Upper lobe of right lung (tissue), 1 donor: ENCODE measurements at regions not wholly inside any gene's neighbourhood (a gene's known extent, or its start where the extent isn't known, plus 50 kb on each side); places are given as distances from the start of the nearest gene placed in this dataset.

Experiments
- ATAC-seq: fragments of 200-7000 bp; cut with Tn5 transposase; one replicate; pipeline ENCODE4 v1.9.1; 2020; ENCODE audit warnings: mild to moderate bottlenecking, moderate library complexity
- DNase-seq: peaks from one replicate; pipeline ENCODE4 v3.0.0-alpha.2; 2020
- H3K27ac ChIP-seq: fragments of 200-600 bp; one replicate; pipeline ENCODE4 v1.8.0; 2022
- H3K27me3 ChIP-seq: fragments of 200-600 bp; one replicate; pipeline ENCODE4 v1.8.0; 2022; ENCODE audit warnings: mild to moderate bottlenecking
- H3K36me3 ChIP-seq: fragments of 200-600 bp; one replicate; pipeline ENCODE4 v1.8.0; 2022
- H3K4me1 ChIP-seq: fragments of 200-600 bp; one replicate; pipeline ENCODE4 v1.8.0; 2022
- H3K4me3 ChIP-seq: fragments of 200-600 bp; one replicate; pipeline ENCODE4 v1.8.0; 2022; ENCODE audit warnings: mild to moderate bottlenecking
- H3K9me3 ChIP-seq: fragments of 200-600 bp; one replicate; pipeline ENCODE4 v1.8.0; 2022
- CTCF ChIP-seq: fragments of 200-600 bp; IDR thresholded peaks from one replicate; pipeline ENCODE4 v1.8.0; 2022; ENCODE audit warnings: antibody characterized with exemption
- intact Hi-C: fragments of 100-400 bp; cut with DNase I; formaldehyde crosslinking; loops from one replicate; pipeline ENCODE4 v1.11.0; 2022
- donor health status: DM: no; HTN: yes; CAD: no; lungs with severe emphysema.

GRCh38 chr6:114713690-114714089 is 370.9 kb upstream of the HS3ST5 start:
- H3K9me3 ChIP-seq = no peaks in the 10 kb centered on the region
- H3K36me3 ChIP-seq = no peaks in the 10 kb centered on the region
- H3K27me3 ChIP-seq = no peaks in the 10 kb centered on the region
- intact Hi-C loops = no loop called here
- no peaks in the 10 kb centered on the region for H3K4me1 ChIP-seq
- DNase-seq (no peak), ATAC-seq (no peak)
- no peak overlapping the region for H3K4me3 ChIP-seq
- no peak for TF ChIP-seq CTCF
- no peak overlapping the region for H3K27ac ChIP-seq

- ATAC-seq (no peak), DNase-seq (no peak)
- H3K4me3 ChIP-seq = no peak overlapping the region
Observed at GRCh38 chr6:114712129-114712662, 369.4 kb upstream of the HS3ST5 start.

GRCh38 chr6:114707081-114707620 is 364.3 kb upstream of the HS3ST5 start:
- intact Hi-C loops = no loop called here
- DNase-seq (no peak), ATAC-seq (no peak)
- no peak for TF ChIP-seq CTCF
- Histone ChIP-seq H3K4me3 (no peak overlapping the region), H3K9me3 (no peaks in the 10 kb centered on the region), H3K27ac (no peak overlapping the region), H3K4me1 (no peaks in the 10 kb centered on the region), H3K27me3 (no peaks in the 10 kb centered on the region), H3K36me3 (no peaks in the 10 kb centered on the region)

More at GRCh38 chr6:114712129-114712662, 369.4 kb upstream of the HS3ST5 start:
- no peaks in the 10 kb centered on the region for H3K9me3 ChIP-seq
- no peaks in the 10 kb centered on the region for H3K36me3 ChIP-seq
- H3K27ac ChIP-seq = no peak overlapping the region
- H3K4me1 ChIP-seq = no peaks in the 10 kb centered on the region
- no peak for TF ChIP-seq CTCF
- no peaks in the 10 kb centered on the region for H3K27me3 ChIP-seq
- intact Hi-C loops = no loop called here

- H3K27ac ChIP-seq = no peak overlapping the region
- no peaks in the 10 kb centered on the region for H3K4me1 ChIP-seq
- H3K27me3 ChIP-seq = no peaks in the 10 kb centered on the region
- H3K36me3 ChIP-seq = no peaks in the 10 kb centered on the region
- DNase-seq (no peak), ATAC-seq (no peak)
- H3K9me3 ChIP-seq = no peaks in the 10 kb centered on the region
- intact Hi-C loops = no loop called here
- TF ChIP-seq CTCF = no peak
- H3K4me3 ChIP-seq = no peak overlapping the region
Observed at GRCh38 chr6:114690625-114691024, 347.8 kb upstream of the HS3ST5 start.

GRCh38 chr6:114659513-114659912 is 316.7 kb upstream of the HS3ST5 start:
- H3K4me1 ChIP-seq = no peaks in the 10 kb centered on the region
- intact Hi-C loops = no loop called here

More at GRCh38 chr6:114659513-114659912, 316.7 kb upstream of the HS3ST5 start:
- Histone ChIP-seq H3K27ac (no peak overlapping the region), H3K9me3 (no peaks in the 10 kb centered on the region), H3K27me3 (no peaks in the 10 kb centered on the region), H3K4me3 (no peak overlapping the region), H3K36me3 (no peaks in the 10 kb centered on the region)
- no peak for DNase-seq
- no peak for TF ChIP-seq CTCF
- ATAC-seq = no peak
